HepG2 (cell line): ENCODE measurements at regions not wholly inside any gene's neighbourhood (a gene's known extent, or its start where the extent isn't known, plus 50 kb on each side); places are given as distances from the start of the nearest gene placed in this dataset.

Experiments
- HMGA1 ChIP-seq: sonication (generic); formaldehyde crosslinking; conservative IDR thresholded peaks from 2 replicates; pipeline ENCODE4 v1.4.0; 2020; ENCODE audit warnings: missing genetic modification reagents
- NRL ChIP-seq: sonication (generic); formaldehyde crosslinking; IDR thresholded peaks from 2 replicates; pipeline ENCODE4 v1.5.0; 2020; ENCODE audit warnings: missing genetic modification reagents, mild to moderate bottlenecking, moderate library complexity, borderline replicate concordance
- TF ChIP-seq, protein P1 (sequence below): sonication (generic); formaldehyde crosslinking; IDR thresholded peaks from 2 replicates; pipeline ENCODE4 v1.4.0; 2020; ENCODE audit warnings: missing genetic modification reagents, borderline replicate concordance
- TF ChIP-seq, protein P2 (sequence below): sonication (generic); formaldehyde crosslinking; IDR thresholded peaks from 2 replicates; pipeline ENCODE4 v1.4.0; 2020; ENCODE audit warnings: mild to moderate bottlenecking, missing genetic modification reagents

- TF ChIP-seq, protein P1, sequence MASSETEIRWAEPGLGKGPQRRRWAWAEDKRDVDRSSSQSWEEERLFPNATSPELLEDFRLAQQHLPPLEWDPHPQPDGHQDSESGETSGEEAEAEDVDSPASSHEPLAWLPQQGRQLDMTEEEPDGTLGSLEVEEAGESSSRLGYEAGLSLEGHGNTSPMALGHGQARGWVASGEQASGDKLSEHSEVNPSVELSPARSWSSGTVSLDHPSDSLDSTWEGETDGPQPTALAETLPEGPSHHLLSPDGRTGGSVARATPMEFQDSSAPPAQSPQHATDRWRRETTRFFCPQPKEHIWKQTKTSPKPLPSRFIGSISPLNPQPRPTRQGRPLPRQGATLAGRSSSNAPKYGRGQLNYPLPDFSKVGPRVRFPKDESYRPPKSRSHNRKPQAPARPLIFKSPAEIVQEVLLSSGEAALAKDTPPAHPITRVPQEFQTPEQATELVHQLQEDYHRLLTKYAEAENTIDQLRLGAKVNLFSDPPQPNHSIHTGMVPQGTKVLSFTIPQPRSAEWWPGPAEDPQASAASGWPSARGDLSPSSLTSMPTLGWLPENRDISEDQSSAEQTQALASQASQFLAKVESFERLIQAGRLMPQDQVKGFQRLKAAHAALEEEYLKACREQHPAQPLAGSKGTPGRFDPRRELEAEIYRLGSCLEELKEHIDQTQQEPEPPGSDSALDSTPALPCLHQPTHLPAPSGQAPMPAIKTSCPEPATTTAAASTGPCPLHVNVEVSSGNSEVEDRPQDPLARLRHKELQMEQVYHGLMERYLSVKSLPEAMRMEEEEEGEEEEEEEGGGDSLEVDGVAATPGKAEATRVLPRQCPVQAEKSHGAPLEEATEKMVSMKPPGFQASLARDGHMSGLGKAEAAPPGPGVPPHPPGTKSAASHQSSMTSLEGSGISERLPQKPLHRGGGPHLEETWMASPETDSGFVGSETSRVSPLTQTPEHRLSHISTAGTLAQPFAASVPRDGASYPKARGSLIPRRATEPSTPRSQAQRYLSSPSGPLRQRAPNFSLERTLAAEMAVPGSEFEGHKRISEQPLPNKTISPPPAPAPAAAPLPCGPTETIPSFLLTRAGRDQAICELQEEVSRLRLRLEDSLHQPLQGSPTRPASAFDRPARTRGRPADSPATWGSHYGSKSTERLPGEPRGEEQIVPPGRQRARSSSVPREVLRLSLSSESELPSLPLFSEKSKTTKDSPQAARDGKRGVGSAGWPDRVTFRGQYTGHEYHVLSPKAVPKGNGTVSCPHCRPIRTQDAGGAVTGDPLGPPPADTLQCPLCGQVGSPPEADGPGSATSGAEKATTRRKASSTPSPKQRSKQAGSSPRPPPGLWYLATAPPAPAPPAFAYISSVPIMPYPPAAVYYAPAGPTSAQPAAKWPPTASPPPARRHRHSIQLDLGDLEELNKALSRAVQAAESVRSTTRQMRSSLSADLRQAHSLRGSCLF (CRISPR knock-in tag), result no peak
- no peak for TF ChIP-seq HMGA1 (CRISPR knock-in tag)
- TF ChIP-seq NRL (CRISPR knock-in tag), result no peak
- TF ChIP-seq, protein P2, sequence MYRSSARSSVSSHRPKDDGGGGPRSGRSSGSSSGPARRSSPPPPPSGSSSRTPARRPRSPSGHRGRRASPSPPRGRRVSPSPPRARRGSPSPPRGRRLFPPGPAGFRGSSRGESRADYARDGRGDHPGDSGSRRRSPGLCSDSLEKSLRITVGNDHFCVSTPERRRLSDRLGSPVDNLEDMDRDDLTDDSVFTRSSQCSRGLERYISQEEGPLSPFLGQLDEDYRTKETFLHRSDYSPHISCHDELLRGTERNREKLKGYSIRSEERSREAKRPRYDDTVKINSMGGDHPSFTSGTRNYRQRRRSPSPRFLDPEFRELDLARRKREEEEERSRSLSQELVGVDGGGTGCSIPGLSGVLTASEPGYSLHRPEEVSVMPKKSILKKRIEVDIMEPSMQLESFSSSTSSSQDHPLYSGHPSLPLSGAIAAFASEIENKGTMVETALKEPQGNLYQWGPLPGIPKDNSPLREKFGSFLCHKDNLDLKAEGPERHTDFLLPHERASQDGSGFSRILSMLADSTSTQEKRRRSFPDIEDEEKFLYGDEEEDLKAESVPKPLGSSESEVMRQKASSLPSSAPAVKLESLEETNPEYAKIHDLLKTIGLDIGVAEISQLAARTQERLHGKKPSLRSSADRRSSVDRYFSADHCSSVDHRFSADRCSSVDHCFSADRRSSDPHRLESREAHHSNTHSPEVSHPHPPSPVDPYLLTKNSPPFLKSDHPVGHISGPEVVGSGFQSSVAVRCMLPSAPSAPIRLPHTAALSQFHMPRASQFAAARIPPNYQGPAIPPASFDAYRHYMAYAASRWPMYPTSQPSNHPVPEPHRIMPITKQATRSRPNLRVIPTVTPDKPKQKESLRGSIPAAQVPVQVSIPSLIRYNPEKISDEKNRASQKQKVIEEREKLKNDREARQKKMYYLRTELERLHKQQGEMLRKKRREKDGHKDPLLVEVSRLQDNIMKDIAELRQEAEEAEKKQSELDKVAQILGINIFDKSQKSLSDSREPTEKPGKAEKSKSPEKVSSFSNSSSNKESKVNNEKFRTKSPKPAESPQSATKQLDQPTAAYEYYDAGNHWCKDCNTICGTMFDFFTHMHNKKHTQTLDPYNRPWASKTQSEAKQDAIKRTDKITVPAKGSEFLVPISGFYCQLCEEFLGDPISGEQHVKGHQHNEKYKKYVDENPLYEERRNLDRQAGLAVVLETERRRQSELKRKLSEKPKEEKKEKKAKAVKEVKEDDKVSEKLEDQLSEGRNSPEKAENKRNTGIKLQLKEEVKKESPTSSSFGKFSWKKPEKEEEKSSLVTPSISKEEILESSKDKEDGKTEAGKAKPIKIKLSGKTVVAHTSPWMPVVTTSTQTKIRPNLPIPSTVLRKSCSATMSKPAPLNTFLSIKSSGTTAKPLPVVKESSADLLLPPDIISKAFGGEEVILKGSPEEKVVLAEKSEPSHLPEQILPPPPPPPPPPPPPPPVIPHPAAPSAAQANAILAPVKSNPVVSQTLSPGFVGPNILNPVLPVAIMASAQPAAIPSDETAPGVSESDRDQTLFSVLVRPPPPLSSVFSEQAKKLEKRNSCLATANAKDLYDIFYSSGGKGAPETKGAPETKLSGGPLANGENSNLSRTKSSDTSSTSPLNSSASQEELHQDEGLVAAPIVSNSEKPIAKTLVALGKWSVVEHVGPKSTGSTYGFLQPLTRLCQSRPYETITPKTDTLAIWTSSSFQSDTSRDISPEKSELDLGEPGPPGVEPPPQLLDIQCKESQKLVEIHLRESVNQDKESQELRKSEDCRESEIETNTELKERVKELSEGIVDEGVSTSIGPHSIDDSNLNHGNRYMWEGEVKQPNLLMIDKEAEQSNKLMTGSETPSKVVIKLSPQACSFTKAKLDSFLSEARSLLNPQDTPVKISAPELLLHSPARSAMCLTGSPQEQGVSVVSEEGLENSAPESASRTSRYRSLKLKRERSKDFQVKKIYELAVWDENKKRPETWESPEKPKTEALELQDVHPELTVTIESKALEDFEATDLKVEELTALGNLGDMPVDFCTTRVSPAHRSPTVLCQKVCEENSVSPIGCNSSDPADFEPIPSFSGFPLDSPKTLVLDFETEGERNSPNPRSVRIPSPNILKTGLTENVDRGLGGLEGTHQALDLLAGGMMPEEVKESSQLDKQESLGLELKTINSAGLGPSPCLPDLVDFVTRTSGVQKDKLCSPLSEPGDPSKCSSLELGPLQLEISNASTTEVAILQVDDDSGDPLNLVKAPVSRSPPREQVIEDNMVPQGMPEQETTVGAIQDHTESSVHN (CRISPR knock-in tag), result no peak
Observed at GRCh38 chr2:121855510-121855909, 100.1 kb downstream of the TSN start (continued).
